ENCODE measurements at regions not wholly inside any gene's neighbourhood (a gene's known extent, or its start where the extent isn't known, plus 50 kb on each side); places are given as distances from the start of the nearest gene placed in this dataset.

- DNase-seq: no peak
Observed at GRCh38 chr17:72262766-72263165, 141.9 kb downstream of the SOX9 start.

- no peak for DNase-seq
Observed at GRCh38 chr17:72264682-72265405, 144.0 kb downstream of the SOX9 start.

DNA sequence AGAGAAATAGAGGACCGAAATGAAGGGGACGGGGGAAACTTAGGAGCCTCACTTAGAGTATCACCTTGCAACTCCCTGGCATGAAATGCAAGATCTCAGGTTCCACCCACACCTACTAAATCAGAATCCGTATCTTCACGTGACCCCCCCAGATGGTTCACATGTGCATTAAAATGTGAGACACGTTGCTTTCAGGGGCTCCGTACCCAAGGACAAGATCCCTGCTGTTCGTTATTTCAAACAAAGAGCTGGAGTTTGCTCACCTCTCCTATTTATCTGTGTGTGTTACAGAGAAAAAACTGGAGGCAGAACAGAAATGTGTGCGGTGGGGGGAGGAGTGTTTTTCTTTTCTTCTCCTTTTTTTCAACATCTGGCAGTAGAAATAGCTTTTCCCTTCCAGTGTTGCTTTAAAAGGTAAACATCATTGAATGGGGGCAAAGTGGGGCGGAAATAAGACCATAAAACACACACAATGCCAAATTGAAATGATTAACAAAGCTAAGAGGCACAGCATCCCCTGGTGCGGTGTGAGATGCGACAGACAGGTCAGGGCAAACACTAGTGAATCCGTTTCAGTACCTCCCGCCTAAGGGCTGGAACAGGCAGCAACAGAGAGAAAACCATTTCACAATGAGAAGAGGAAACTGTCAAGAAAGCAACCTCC lies 145.4 kb downstream of the SOX9 start:
- DNase-seq: no peak

DNA sequence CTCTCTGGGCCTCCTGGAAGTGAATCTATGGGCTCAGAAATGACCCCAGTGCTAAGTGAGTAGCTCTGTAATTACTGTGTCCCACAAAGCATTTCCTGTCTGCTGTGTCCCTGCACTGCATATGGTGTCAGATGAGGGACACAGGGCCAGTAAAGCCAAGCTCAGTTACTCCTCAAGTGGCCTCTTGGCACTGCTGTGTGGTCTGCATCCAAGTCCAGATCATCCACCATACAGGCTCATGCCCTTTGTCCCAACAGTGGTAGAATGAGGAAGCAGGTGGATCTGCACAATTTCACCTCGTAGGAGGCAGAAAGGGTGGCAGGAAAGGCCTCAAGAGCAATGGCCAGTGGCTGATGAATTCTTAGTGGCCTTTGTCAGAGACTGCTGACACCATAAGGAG lies 146.8 kb downstream of the SOX9 start:
- no peak for DNase-seq

DNA sequence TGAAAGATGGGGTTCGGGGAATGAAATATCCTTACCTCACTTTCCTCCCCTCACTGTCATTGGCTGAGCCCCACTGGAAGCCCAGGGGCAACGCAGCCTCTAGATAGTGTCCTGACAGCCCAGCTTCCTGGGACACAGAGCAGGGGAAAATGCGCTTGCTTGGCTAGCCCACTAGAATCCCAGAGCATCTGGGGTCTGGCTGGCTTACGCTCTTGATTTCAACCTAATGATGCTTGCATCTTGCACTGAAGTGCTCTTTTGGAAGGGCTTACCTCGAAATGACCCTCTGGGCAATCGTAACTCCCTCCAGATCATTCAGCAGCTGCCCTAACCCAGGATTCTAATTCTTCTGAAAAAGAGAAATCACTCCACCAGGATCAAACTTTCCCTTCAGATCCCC lies 147.6 kb downstream of the SOX9 start:
- no peak for DNase-seq

GRCh38 chr17:72270273-72270924 lies 149.6 kb downstream of the SOX9 start:
- no peak for DNase-seq

DNA sequence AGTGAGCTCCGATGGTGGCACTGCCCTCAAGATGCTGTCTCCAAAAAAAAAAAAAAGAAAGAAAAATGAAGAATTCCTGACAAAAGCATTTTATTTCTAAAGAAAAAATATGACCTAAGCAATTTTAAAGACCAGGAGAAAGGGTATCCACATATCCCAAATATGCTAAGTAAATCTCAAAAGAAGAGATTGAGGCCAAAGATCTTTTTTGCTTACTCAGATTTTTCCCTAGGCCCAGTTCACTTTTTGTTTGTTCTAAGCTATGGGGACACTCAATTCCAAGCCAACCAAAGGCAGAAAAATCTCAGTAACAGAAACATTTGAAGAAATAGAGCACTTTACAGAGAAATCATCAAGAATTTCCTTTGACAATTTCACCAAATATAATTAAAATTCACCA lies 150.8 kb downstream of the SOX9 start:
- no peak for DNase-seq

DNA sequence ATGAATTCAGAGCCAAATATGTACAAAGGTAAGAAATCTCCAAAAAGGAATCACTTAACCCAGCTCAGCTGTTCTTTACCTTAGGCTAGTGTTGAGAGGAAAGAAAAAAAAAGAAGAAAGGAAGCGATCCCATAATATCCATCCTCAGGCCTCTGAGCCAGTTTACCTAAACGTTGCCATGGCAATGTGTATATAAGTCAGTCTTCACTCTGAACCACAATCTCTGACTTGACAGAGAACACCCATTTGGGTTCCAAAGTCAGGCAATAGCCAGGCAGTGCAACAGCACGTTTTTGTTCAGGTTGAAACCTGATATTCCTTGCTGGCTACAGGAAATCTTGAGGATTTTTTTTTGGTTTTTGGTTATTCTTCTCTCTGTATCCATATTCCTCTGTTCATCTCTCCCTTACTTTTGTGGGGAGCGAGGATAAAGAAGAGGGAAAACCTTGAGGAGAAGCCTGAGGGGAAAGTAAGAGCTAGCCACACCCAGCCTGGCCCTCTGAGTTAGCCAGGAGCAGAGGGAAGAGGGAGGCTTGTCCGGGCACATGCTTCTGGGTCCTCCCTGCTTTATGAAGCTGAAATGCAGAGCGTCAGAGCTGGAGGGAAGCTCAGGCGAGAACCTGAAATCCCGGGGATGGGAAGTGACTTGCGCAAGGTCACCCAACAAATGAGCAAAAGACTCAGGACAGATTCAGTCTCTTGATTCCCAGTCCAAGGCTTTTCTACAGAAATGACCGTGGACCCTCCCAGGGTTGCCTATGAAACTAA lies 152.7 kb downstream of the SOX9 start:
- no peak for DNase-seq

DNA sequence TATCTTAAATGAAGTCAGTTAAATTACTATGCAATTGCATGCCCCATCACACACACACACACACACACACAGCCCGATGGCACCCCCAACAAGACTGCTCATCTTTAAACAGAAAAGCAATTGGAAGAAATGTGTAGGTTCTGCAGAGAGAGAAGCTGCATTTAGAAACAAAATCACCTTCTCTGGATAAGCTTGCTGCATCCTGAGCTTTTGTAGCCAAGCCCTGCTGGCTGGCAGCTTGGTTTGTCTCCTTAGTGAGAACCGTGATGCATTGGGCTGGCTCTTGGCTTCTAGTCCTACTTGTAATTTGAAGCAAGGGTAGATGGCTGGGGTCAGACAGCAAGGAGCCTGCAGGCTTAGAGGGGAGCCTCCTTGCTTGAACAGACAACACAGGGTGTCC lies 153.8 kb downstream of the SOX9 start:
- DNase-seq: no peak

DNA sequence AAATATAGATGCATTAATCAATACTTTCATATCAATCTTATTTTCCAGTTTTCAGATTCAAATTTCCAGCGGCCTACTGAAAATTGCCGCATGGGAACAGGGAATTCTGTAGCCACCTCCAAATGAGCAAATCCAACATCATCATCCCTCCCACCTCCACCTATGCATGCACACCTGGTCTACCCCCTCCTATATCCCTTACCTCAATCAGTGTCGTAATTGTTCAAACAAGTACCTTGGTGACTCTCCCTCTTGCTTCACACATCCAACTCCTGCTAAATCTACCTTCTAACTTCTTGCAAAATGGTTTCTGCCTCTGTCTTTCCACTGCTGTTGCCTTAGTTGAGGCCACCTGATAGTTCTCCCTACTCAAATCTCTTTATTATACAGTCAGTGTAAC lies 160.1 kb downstream of the SOX9 start:
- no peak for DNase-seq

DNA sequence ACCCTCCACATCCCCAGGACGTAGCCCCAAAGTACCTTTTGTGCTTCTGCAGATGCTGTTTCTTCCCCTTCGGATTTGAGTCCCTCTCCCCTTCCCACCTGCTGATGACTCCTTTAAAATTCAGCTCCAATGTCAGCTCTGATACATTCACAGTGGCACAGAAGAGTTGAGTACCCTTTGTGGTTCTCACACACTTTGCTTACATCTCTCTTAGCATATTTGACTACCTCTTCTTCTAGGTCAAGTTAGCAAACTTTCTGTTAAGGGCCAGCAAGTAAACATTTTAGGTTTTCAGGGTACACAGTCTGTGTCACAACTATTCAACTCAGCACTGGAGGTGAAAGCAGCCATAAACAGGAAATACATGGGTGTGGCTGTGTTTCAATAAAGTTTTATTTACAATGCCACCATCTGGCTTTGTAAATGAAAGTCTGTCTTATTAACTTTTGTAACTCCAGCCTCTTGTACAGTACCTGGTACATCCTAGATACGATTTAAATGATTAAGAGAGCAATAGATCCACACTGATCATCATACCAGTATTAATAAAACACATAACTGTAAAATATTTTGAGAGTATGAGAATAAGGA lies 161.7 kb downstream of the SOX9 start:
- DNase-seq: no peak

DNA sequence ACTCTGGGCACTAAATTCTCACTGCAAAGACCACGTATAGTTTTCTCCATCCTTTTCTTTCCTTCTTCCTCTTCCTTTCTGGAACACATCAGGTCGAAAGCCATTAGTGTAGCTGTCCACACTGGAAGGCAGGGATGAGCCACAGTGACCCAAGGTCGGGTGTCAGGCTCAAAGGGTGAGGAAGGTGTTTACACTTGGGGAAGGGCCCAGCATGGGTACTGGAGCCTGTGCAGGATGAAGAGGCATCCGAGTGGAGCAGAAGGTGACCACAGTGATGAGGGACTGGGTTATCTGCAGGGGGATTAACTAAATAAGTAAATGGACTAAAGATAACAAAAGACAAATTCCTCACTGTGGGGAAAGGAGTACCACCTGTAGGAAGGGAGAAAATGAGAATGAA lies 164.0 kb downstream of the SOX9 start:
- DNase-seq: no peak

DNA sequence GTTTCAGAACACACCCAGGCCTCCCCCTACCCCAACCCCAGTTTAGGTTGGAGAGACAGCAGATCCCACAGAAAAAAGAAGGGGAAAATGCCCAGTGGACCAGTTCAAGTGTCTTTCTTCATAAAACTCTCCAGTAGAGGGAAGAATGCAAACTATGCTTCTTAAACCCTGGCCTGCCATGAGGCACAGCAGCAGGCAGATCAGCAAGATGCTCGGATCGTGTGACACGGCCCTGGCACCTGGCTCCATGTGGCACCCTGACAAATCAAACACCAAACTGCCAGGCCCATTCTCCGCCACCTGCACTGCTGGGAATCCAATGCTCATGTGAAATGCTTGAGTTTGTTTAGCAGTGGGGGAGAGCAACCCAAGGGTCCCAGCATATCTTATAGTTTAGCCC lies 166.8 kb downstream of the SOX9 start:
- DNase-seq: no peak

DNA sequence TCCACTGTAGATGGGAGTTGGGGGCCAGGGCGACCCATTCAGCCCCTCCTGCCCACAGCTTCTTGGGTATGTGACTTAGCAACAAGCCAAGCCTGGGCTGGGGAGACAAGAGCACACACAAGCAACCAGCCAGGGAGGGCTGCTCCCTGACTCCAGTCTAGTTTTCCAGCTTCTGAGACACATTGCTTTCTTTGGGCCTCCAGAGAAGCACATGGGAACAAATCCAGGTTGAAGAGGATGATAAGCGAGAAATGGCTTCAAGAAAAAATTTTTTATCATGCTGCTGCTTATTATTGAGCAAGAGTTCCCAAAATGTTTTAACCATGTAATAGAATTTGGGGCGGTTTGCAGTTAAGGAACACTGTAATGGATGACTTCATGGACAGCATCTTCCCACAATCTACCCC lies 173.7 kb downstream of the SOX9 start:
- DNase-seq: no peak

DNA sequence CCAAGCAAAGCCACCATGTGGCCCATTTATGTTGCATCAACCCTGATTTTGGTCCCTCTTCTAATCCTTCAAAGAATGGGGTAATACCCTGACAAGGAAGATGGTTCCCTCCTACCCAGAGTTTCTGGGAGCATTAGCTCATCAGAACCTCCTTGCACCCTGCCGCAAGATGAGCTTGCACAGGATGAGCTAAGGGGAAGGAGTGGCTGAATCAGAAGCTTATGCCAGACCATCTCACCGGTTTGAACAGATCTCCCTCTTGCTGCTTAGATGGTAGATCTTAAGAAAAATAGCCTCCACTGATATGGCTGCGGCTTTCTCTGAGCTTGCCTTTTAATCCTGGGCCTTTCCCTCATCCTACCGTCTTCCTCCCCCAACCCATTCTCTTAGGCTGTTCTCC lies 175.1 kb downstream of the SOX9 start:
- no peak for DNase-seq

DNA sequence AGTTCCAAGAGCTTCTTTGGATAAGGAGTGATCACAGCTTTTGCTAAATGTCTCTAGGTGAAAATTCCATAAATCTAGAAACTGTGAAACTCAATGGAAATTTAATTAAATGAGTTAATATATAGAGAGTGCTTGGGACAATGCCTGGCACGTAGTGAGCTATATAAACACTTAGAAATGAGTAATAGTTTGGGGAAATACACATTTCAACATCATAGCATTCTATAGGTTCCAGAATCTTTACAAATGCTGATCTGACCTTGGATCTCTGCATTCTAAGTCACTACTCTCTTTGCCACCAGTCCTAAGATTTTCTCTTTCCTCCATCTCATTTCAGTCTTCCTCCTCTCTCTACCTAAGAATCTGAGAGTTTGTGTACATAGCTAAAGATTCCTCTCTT lies 175.6 kb downstream of the SOX9 start:
- no peak for DNase-seq

DNA sequence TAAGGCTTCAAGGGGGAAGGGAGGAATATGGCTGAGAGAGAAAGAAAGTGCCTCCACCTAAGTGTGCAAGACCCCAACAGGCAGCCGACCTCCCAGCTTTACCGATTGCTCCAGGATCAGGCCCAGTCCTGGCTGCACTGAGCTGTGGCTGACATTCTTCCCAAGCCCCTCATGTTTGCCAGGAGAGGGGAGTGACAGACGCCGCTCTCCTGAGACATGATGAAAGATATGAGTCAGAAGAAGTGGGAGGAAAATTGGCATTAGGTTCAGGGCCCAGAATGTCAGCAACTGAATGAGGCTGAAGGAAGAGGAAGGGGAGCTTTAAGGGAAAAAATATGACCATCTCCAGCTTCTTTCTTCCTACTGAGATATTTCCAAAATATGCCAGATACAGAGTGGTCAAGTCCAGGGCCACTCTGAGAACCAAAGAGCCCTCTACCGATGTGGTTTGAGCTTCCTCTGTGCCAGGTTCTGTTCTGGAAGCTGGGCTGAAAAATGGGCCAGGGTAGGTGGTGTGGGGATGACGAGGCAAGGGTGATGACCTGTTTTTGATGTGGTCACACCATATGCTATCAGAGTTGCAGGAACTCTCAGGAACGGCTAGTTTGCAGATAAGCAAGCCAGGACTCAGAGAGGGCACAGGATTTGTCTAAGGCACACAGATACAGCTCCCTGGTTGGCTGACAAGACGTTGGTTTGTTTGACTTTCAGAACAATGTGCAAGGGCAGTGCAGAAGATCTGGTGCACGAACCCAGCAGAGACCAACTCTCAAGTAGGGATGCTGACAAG lies 176.7 kb downstream of the SOX9 start:
- DNase-seq: no peak

- DNase-seq: no peak
Observed at GRCh38 chr17:72299100-72299499, 178.3 kb downstream of the SOX9 start.

DNA sequence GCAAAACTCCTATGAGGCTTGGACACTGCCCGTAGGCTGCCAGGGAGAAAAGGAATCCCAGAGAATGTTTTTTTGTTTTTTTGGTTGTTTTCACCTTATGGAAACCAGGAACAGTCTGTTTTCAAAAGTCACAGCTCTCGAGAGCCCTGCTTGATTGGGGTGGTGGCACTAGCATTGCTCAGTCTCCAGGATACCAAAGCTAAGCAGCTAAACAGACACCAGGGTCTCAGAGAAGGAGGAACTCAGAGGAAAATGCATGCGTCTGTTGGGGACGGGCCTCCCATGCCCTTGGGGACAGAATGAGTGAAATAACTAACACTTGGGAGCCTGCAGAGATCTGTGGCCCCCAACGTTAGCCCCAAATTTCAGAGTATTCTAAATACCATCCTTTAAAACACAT lies 178.8 kb downstream of the SOX9 start:
- no peak for DNase-seq

GRCh38 chr17:72301887-72302286 lies 181.1 kb downstream of the SOX9 start:
- DNase-seq: no peak

- no peak for DNase-seq
Observed at GRCh38 chr17:72302735-72303134, 181.9 kb downstream of the SOX9 start.

All from SW 1271 (cell line).